Mesenchymal stem cell (in vitro differentiated cells and primary cell): ENCODE measurements at regions not wholly inside any gene's neighbourhood (a gene's known extent, or its start where the extent isn't known, plus 50 kb on each side); places are given as distances from the start of the nearest gene placed in this dataset.

Experiments
- DNase-seq: peaks from one replicate; pipeline ENCODE4 v3.0.0-alpha.2; 2013
- H2AFZ ChIP-seq: one replicate; pipeline ENCODE4 v1.6.1; 2013; ENCODE audit warnings: low read depth, mild to moderate bottlenecking, control low read depth, inconsistent platforms, low read length, moderate library complexity
- H2AK5ac ChIP-seq: 2 replicates; pipeline ENCODE4 v1.6.1; 2013; ENCODE audit warnings: low read length, moderate library complexity, mild to moderate bottlenecking, inconsistent platforms; ENCODE audit not compliant: severe bottlenecking
- H2BK120ac ChIP-seq: one replicate; pipeline ENCODE4 v1.6.1; 2013; ENCODE audit warnings: low read depth, mild to moderate bottlenecking, inconsistent platforms, low read length, moderate library complexity
- H2BK12ac ChIP-seq, 2 experiments: one replicate each; pipeline ENCODE4 v1.6.1; 2013; ENCODE audit warnings: inconsistent platforms in 2 of 2, low read length in 2 of 2, mild to moderate bottlenecking in 2 of 2, moderate library complexity in 2 of 2, control low read depth in 1 of 2
- H2BK15ac ChIP-seq: one replicate; pipeline ENCODE4 v1.6.1; 2013; ENCODE audit warnings: mild to moderate bottlenecking, low read depth, inconsistent platforms; ENCODE audit not compliant: poor library complexity, severe bottlenecking
- H2BK5ac ChIP-seq: 2 replicates; pipeline ENCODE4 v1.6.1; 2013; ENCODE audit warnings: low read depth, mild to moderate bottlenecking, low read length, control low read depth, inconsistent platforms; ENCODE audit not compliant: poor library complexity, severe bottlenecking
- H3K14ac ChIP-seq, 2 experiments: one replicate each; pipeline ENCODE4 v1.6.1; 2013; ENCODE audit warnings: inconsistent platforms in 2 of 2, low read length in 2 of 2, control low read depth in 1 of 2, mild to moderate bottlenecking in 1 of 2, moderate library complexity in 1 of 2
- H3K18ac ChIP-seq, 2 experiments: one replicate each; pipeline ENCODE4 v1.6.1; 2013; ENCODE audit warnings: inconsistent platforms in 2 of 2, low read length in 2 of 2, control low read depth in 1 of 2, low read depth in 1 of 2, mild to moderate bottlenecking in 1 of 2
- H3K23ac ChIP-seq, 2 experiments: one replicate each; pipeline ENCODE4 v1.6.1; 2013; ENCODE audit warnings: inconsistent platforms in 2 of 2, low read length in 2 of 2, mild to moderate bottlenecking in 2 of 2, moderate library complexity in 2 of 2, control low read depth in 1 of 2
- H3K27ac ChIP-seq: 2 replicates; pipeline ENCODE4 v1.5.1; 2013; ENCODE audit warnings: mild to moderate bottlenecking, moderate library complexity, low read length, control low read depth, inconsistent platforms; ENCODE audit not compliant: poor library complexity, severe bottlenecking
- H3K27me3 ChIP-seq, 2 experiments: 2 replicates each; pipeline versions ENCODE4 v1.6.1 to v1.7.0; 2013; ENCODE audit warnings: low read length in 2 of 2, mild to moderate bottlenecking in 2 of 2, moderate library complexity in 2 of 2, control low read depth in 1 of 2, inconsistent platforms in 1 of 2; ENCODE audit not compliant: control insufficient read depth in 1 of 2, insufficient read depth in 1 of 2
- H3K36me3 ChIP-seq, 2 experiments: 2 replicates each; pipeline versions ENCODE4 v1.6.1 to v1.7.0; 2013; ENCODE audit warnings: low read length in 2 of 2, control low read depth in 1 of 2, inconsistent platforms in 1 of 2, low read depth in 1 of 2, mild to moderate bottlenecking in 1 of 2; ENCODE audit not compliant: insufficient read depth in 2 of 2, control insufficient read depth in 1 of 2
- H3K4ac ChIP-seq, 2 experiments: one replicate each; pipeline ENCODE4 v1.6.1; 2013; ENCODE audit warnings: inconsistent platforms in 2 of 2, low read length in 2 of 2, mild to moderate bottlenecking in 2 of 2, moderate library complexity in 2 of 2, control low read depth in 1 of 2, low read depth in 1 of 2
- H3K4me1 ChIP-seq: 2 replicates; pipeline ENCODE4 v1.6.1; 2013; ENCODE audit warnings: low read depth, low read length, control low read depth; ENCODE audit not compliant: control insufficient read depth, insufficient read depth
- H3K4me2 ChIP-seq: 2 replicates; pipeline ENCODE4 v1.6.1; 2013; ENCODE audit warnings: low read length, mild to moderate bottlenecking, inconsistent platforms; ENCODE audit not compliant: poor library complexity, severe bottlenecking
- H3K4me3 ChIP-seq, 2 experiments: 2 replicates each; pipeline versions ENCODE4 v1.5.1 to v1.7.0; 2013; ENCODE audit warnings: low read length in 2 of 2, mild to moderate bottlenecking in 2 of 2, control low read depth in 1 of 2, low read depth in 1 of 2; ENCODE audit not compliant: insufficient read depth in 1 of 2
- H3K79me1 ChIP-seq: replicated peaks from 2 replicates; pipeline ENCODE4 v1.6.1; 2013; ENCODE audit warnings: mild to moderate bottlenecking, control low read depth, low read length, inconsistent platforms; ENCODE audit not compliant: poor library complexity, severe bottlenecking
- H3K9ac ChIP-seq: 2 replicates; pipeline ENCODE4 v1.7.0; 2013; ENCODE audit warnings: mild to moderate bottlenecking, low read length, moderate library complexity
- H3K9me3 ChIP-seq: 2 replicates; pipeline ENCODE4 v1.7.0; 2013; ENCODE audit warnings: mild to moderate bottlenecking, low read length; ENCODE audit not compliant: control insufficient read depth
- H4K8ac ChIP-seq: one replicate; pipeline ENCODE4 v1.6.1; 2013; ENCODE audit warnings: inconsistent platforms, mild to moderate bottlenecking, low read length, moderate library complexity
- H4K91ac ChIP-seq: one replicate; pipeline ENCODE4 v1.6.1; 2013; ENCODE audit warnings: mild to moderate bottlenecking, low read length, inconsistent platforms
- WGBS: methylation state at CpG from one replicate; pipeline ENCODE4 v1.1.7; 2013; ENCODE audit warnings: mixed read lengths; 5-methylcytosine and 5-hydroxymethylcytosine counted together

DNA sequence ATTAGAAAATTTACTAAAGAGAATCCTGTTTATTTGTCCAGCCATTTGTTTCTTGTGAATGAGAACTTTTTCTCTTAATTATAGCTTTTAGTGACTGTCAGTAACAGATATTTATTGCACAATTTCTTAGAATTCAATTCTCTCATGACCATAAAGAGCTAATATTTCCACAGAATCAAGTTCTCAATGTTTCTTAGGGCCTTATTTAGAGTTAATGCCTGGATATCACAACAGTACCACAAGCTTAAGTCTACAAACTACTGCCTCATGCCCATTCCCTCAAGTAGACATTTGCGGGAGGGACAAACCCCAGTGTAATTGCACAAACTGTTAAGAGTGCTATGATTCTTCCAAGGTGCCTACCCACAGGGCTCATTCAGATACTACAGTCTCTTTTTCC lies 199.7 kb upstream of the POU2AF2 start:
- Histone ChIP-seq H4K91ac (no peak overlapping the region), H3K9ac (no peak overlapping the region), H3K4me3 (no peak overlapping the region), H3K23ac (no peak overlapping the region), H2AK5ac (no peak overlapping the region), H3K36me3 (no peaks in the 10 kb centered on the region), H2AFZ (no peak overlapping the region), H3K27me3 (no peaks in the 10 kb centered on the region), H2BK15ac (no peak overlapping the region), H2BK5ac (no peak overlapping the region), H2BK12ac (no peak overlapping the region), H3K9me3 (no peaks in the 10 kb centered on the region), H2BK120ac (no peak overlapping the region), H3K4me1 (no peaks in the 10 kb centered on the region), H3K79me1 (no peaks in the 10 kb centered on the region), H3K4ac (no peak overlapping the region), H3K14ac (no peak overlapping the region), H3K18ac (no peak overlapping the region), H4K8ac (no peak overlapping the region), H3K27ac (no peak overlapping the region), H3K4me2 (no peak overlapping the region)
- 95% methylated on average over 1 of the region's 1 CpG for WGBS
- no peak for DNase-seq

- Histone ChIP-seq H3K4me1 (no peaks in the 10 kb centered on the region), H2BK15ac (no peak overlapping the region), H3K4me2 (no peak overlapping the region), H2BK120ac (no peak overlapping the region), H2BK12ac (no peak overlapping the region), H2BK5ac (no peak overlapping the region), H3K9ac (no peak overlapping the region), H2AK5ac (no peak overlapping the region), H3K9me3 (no peaks in the 10 kb centered on the region), H4K91ac (no peak overlapping the region), H3K4me3 (no peak overlapping the region), H3K18ac (no peak overlapping the region), H3K14ac (no peak overlapping the region), H3K27ac (no peak overlapping the region), H3K27me3 (no peaks in the 10 kb centered on the region), H3K36me3 (no peaks in the 10 kb centered on the region), H3K4ac (no peak overlapping the region), H2AFZ (no peak overlapping the region), H4K8ac (no peak overlapping the region), H3K79me1 (no peaks in the 10 kb centered on the region), H3K23ac (no peak overlapping the region)
- DNase-seq = no peak
Measured at GRCh38 chr11:111045407-111045803, 200.1 kb upstream of the POU2AF2 start.

GRCh38 chr11:111044751-111045406 lies 200.6 kb upstream of the POU2AF2 start:
- Histone ChIP-seq H2BK12ac (no peak overlapping the region), H3K14ac (no peak overlapping the region), H3K18ac (no peak overlapping the region), H3K9ac (no peak overlapping the region), H4K8ac (no peak overlapping the region), H3K27ac (no peak overlapping the region), H2AK5ac (no peak overlapping the region), H3K4ac (no peak overlapping the region), H2BK15ac (no peak overlapping the region), H3K23ac (no peak overlapping the region), H3K4me3 (no peak overlapping the region), H2BK5ac (no peak overlapping the region), H2AFZ (no peak overlapping the region), H3K79me1 (no peaks in the 10 kb centered on the region), H3K36me3 (no peaks in the 10 kb centered on the region), H3K4me1 (no peaks in the 10 kb centered on the region), H3K27me3 (no peaks in the 10 kb centered on the region), H4K91ac (peak overlapping the region; percentile 10), H2BK120ac (no peak overlapping the region), H3K9me3 (no peaks in the 10 kb centered on the region), H3K4me2 (no peak overlapping the region)
- DNase-seq = no peak
- WGBS = 92% methylated on average over 6 of the region's 6 CpGs

DNA sequence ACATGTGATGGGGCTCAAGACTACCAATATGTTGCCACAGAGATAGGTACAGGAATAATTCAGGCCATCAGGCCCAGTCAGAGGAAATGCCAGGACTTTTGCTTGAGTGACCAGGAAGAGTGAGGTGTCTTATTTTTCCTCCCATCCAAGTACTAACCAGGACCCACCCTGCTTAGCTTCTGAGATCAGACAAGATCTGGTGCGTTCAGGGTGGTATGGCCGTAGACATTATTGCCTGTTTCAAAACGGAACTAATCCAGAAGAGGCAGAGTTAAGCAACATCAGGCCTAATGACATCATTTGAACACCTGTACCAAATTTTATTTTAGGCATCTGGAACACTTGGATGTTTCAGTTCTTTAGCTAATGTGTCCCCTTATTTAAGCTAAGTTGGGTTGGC lies 205.5 kb upstream of the POU2AF2 start:
- no peak overlapping the region for H2AFZ ChIP-seq
- DNase-seq = no peak
- H2BK12ac ChIP-seq = no peak overlapping the region
- H2BK120ac ChIP-seq = no peak overlapping the region
- no peak overlapping the region for H3K18ac ChIP-seq
- no peaks in the 10 kb centered on the region for H3K27me3 ChIP-seq
- no peak overlapping the region for H3K14ac ChIP-seq
- H4K8ac ChIP-seq = no peak overlapping the region
- 96% methylated on average over 3 of the region's 3 CpGs for WGBS
- no peak overlapping the region for H3K4ac ChIP-seq
- no peak overlapping the region for H3K9ac ChIP-seq
- H3K36me3 ChIP-seq = no peaks in the 10 kb centered on the region
- no peak overlapping the region for H2BK15ac ChIP-seq
- no peak overlapping the region for H3K27ac ChIP-seq
- peaks cover 17% of the 10 kb centered on the region for H3K9me3 ChIP-seq
- H3K4me1 ChIP-seq = no peaks in the 10 kb centered on the region
- H3K4me3 ChIP-seq = no peak overlapping the region
- H2AK5ac ChIP-seq = no peak overlapping the region
- H3K79me1 ChIP-seq = no peaks in the 10 kb centered on the region
- H3K23ac ChIP-seq = no peak overlapping the region
- no peak overlapping the region for H4K91ac ChIP-seq
- H2BK5ac ChIP-seq = no peak overlapping the region
- H3K4me2 ChIP-seq = no peak overlapping the region
